ENCODE measurements at regions not wholly inside any gene's neighbourhood (a gene's known extent, or its start where the extent isn't known, plus 50 kb on each side); places are given as distances from the start of the nearest gene placed in this dataset.

DNA sequence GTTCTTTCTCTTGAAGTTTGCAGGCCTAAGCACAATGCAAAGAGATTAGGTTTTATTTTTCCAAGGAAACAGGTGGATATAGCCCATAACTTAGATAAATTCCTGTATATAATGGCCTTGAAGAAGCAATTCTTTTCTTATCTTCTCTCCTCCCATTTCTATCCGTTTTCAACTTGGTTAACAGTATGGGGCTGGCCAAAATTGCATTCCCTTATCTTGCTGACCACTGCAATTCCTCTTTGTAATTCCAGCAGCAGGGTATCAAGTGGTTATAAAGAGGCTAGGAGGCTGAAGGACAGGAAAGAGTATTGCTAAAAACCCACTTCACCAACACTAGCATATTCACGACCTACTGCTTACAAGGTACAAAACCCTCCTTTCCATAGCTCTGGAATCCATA is 643.5 kb upstream of the ID4 start:
- DNase-seq, result no peak
- H3K27me3 ChIP-seq (ENCODE audit: insufficient read depth, low read length, poor library complexity), result no peaks in the 10 kb centered on the region
- H3K9me3 ChIP-seq (ENCODE audit: insufficient read depth, low read length, severe bottlenecking), result no peaks in the 10 kb centered on the region
- H3K4me1 ChIP-seq (ENCODE audit: insufficient read depth, low read length), result no peaks in the 10 kb centered on the region
- no peak overlapping the region for H3K4me2 ChIP-seq (ENCODE audit: insufficient read depth, low read length)
- ATAC-seq (ENCODE audit: insufficient read depth, low read depth), result no peak
- H3K27ac ChIP-seq (ENCODE audit: low read length), result no peak overlapping the region
- no peaks in the 10 kb centered on the region for H4K20me1 ChIP-seq (ENCODE audit: insufficient read depth, low read length)
- no peak overlapping the region for H2AFZ ChIP-seq (ENCODE audit: low read depth, low read length)
- H3K36me3 ChIP-seq (ENCODE audit: insufficient read depth, low read length), result no peaks in the 10 kb centered on the region
- no peak overlapping the region for H3K9ac ChIP-seq (ENCODE audit: low read depth, low read length)
- no peaks in the 10 kb centered on the region for H3K79me2 ChIP-seq (ENCODE audit: insufficient read depth, low read length)
- no peak overlapping the region for H3K4me3 ChIP-seq (ENCODE audit: low read depth in 1 of 2, low read length in 2 of 2)
- no peak for TF ChIP-seq EZH2 (IDR thresholded peaks at IDR 0.05; ENCODE audit: borderline replicate concordance, low read depth, low read length, severe bottlenecking)
- TF ChIP-seq, protein P1, sequence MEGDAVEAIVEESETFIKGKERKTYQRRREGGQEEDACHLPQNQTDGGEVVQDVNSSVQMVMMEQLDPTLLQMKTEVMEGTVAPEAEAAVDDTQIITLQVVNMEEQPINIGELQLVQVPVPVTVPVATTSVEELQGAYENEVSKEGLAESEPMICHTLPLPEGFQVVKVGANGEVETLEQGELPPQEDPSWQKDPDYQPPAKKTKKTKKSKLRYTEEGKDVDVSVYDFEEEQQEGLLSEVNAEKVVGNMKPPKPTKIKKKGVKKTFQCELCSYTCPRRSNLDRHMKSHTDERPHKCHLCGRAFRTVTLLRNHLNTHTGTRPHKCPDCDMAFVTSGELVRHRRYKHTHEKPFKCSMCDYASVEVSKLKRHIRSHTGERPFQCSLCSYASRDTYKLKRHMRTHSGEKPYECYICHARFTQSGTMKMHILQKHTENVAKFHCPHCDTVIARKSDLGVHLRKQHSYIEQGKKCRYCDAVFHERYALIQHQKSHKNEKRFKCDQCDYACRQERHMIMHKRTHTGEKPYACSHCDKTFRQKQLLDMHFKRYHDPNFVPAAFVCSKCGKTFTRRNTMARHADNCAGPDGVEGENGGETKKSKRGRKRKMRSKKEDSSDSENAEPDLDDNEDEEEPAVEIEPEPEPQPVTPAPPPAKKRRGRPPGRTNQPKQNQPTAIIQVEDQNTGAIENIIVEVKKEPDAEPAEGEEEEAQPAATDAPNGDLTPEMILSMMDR (IDR thresholded peaks at IDR 0.05; ENCODE audit: borderline replicate concordance, extremely low read depth, low read length, poor library complexity, severe bottlenecking), result no peak

DNA sequence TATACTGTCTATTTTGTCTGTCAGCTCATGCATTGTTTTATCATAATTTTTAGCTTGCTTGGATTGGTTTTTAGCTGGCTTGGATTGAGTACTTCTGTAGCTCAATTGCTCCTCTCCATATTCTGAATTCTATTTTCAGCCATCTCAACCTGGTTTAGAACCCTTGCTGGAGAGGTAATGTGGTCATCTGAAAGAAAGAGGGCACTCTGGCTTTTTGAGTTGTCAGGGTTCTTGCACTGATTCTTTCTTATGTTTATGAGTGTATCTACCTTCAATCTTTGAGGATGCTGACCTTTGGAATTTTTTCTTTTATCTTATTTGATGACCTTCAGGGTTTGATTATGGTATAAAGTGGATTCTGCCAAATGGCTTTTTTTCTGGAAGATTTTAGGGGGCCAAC is 632.7 kb upstream of the ID4 start:
- H3K36me3 ChIP-seq (ENCODE audit: insufficient read depth, low read length), result no peaks in the 10 kb centered on the region
- no peak for ATAC-seq (ENCODE audit: insufficient read depth, low read depth)
- no peak overlapping the region for H3K4me3 ChIP-seq (ENCODE audit: low read depth in 1 of 2, low read length in 2 of 2)
- H3K4me1 ChIP-seq (ENCODE audit: insufficient read depth, low read length), result no peaks in the 10 kb centered on the region
- DNase-seq, result no peak
- no peaks in the 10 kb centered on the region for H3K27me3 ChIP-seq (ENCODE audit: insufficient read depth, low read length, poor library complexity)
- no peak overlapping the region for H2AFZ ChIP-seq (ENCODE audit: low read depth, low read length)
- H3K79me2 ChIP-seq (ENCODE audit: insufficient read depth, low read length), result no peaks in the 10 kb centered on the region
- no peaks in the 10 kb centered on the region for H3K9me3 ChIP-seq (ENCODE audit: insufficient read depth, low read length, severe bottlenecking)
- no peak overlapping the region for H3K9ac ChIP-seq (ENCODE audit: low read depth, low read length)
- no peaks in the 10 kb centered on the region for H4K20me1 ChIP-seq (ENCODE audit: insufficient read depth, low read length)
- H3K4me2 ChIP-seq (ENCODE audit: insufficient read depth, low read length), result no peak overlapping the region
- no peak for TF ChIP-seq EZH2 (IDR thresholded peaks at IDR 0.05; ENCODE audit: borderline replicate concordance, low read depth, low read length, severe bottlenecking)
- TF ChIP-seq, protein P1 (IDR thresholded peaks at IDR 0.05; ENCODE audit: borderline replicate concordance, extremely low read depth, low read length, poor library complexity, severe bottlenecking), result no peak
- no peak overlapping the region for H3K27ac ChIP-seq (ENCODE audit: low read length)

DNA sequence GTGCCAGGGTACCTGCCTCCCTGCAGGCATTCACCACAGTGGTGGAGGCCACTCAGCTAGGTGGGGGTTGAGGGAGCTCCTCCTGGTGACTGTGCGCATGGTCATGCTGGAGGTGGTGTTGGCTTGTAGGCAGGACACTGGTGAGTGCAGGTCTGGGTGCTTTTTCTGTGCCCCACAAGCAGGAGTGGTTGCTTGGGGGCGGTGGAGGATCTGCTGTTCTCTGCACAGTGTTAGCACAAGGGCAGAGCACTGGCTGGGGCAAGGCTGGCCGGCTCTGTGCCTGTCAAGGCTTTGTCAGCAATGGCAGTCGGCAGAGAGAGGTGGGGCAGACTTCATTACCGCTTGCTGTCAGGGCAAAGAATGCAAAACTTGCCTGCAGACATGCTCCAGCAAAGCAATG is 632.1 kb upstream of the ID4 start:
- Histone ChIP-seq H3K79me2 (ENCODE audit: insufficient read depth, low read length) (no peaks in the 10 kb centered on the region), H3K27me3 (ENCODE audit: insufficient read depth, low read length, poor library complexity) (no peaks in the 10 kb centered on the region), H3K4me2 (ENCODE audit: insufficient read depth, low read length) (no peak overlapping the region), H2AFZ (ENCODE audit: low read depth, low read length) (no peak overlapping the region), H3K4me3 (ENCODE audit: low read depth in 1 of 2, low read length in 2 of 2) (no peak overlapping the region), H3K4me1 (ENCODE audit: insufficient read depth, low read length) (no peaks in the 10 kb centered on the region), H3K36me3 (ENCODE audit: insufficient read depth, low read length) (no peaks in the 10 kb centered on the region), H4K20me1 (ENCODE audit: insufficient read depth, low read length) (no peaks in the 10 kb centered on the region), H3K9me3 (ENCODE audit: insufficient read depth, low read length, severe bottlenecking) (no peaks in the 10 kb centered on the region), H3K27ac (ENCODE audit: low read length) (no peak overlapping the region), H3K9ac (ENCODE audit: low read depth, low read length) (no peak overlapping the region)
- no peak for ATAC-seq (ENCODE audit: insufficient read depth, low read depth)
- TF ChIP-seq EZH2 (IDR thresholded peaks at IDR 0.05; ENCODE audit: borderline replicate concordance, low read depth, low read length, severe bottlenecking), result no peak
- TF ChIP-seq, protein P1 (IDR thresholded peaks at IDR 0.05; ENCODE audit: borderline replicate concordance, extremely low read depth, low read length, poor library complexity, severe bottlenecking), result no peak
- DNase-seq, result no peak

DNA sequence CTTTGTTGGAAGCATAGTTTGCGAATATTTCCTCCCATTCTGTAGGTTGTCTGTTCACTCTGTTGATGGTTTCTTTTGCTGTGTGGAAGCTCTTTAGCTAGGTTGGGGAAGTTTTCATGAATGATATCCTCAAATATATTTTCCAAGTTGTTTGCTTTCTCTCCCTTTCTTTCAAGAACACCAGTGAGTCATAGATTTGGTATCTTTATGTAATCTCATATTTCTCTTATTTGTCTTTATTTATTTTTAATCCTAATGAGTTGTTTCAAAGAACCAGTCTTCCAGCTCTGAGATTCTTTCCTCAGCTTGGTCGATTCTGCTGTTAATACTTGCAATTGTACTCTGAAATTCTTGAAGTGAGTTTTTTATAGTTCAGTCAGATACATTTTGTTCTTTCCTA is 628.0 kb upstream of the ID4 start:
- ATAC-seq (ENCODE audit: insufficient read depth, low read depth), result no peak
- Histone ChIP-seq H3K4me1 (ENCODE audit: insufficient read depth, low read length) (no peaks in the 10 kb centered on the region), H3K9ac (ENCODE audit: low read depth, low read length) (no peak overlapping the region), H3K27me3 (ENCODE audit: insufficient read depth, low read length, poor library complexity) (no peaks in the 10 kb centered on the region), H2AFZ (ENCODE audit: low read depth, low read length) (no peak overlapping the region), H3K9me3 (ENCODE audit: insufficient read depth, low read length, severe bottlenecking) (no peaks in the 10 kb centered on the region), H3K4me2 (ENCODE audit: insufficient read depth, low read length) (no peak overlapping the region), H3K4me3 (ENCODE audit: low read depth in 1 of 2, low read length in 2 of 2) (no peak overlapping the region), H4K20me1 (ENCODE audit: insufficient read depth, low read length) (no peaks in the 10 kb centered on the region), H3K27ac (ENCODE audit: low read length) (no peak overlapping the region), H3K79me2 (ENCODE audit: insufficient read depth, low read length) (no peaks in the 10 kb centered on the region), H3K36me3 (ENCODE audit: insufficient read depth, low read length) (no peaks in the 10 kb centered on the region)
- DNase-seq, result no peak
- TF ChIP-seq EZH2 (IDR thresholded peaks at IDR 0.05; ENCODE audit: borderline replicate concordance, low read depth, low read length, severe bottlenecking), result no peak
- TF ChIP-seq, protein P1 (IDR thresholded peaks at IDR 0.05; ENCODE audit: borderline replicate concordance, extremely low read depth, low read length, poor library complexity, severe bottlenecking), result no peak
